ENCODE measurements at regions not wholly inside any gene's neighbourhood (a gene's known extent, or its start where the extent isn't known, plus 50 kb on each side); places are given as distances from the start of the nearest gene placed in this dataset.

GRCh38 chr20:22307409-22307808 is 277.0 kb downstream of the FOXA2 start:
- peak in 1 of 2 experiments; percentile 27 for DNase-seq

GRCh38 chr20:22305381-22305780 is 279.0 kb downstream of the FOXA2 start:
- DNase-seq: no peak

- DNase-seq: peak; percentile 10 to 28
These were observed 280.8 kb downstream of the FOXA2 start for GRCh38 chr20:22303523-22303922.

GRCh38 chr20:22302039-22302438 is 282.3 kb downstream of the FOXA2 start:
- no peak for DNase-seq

GRCh38 chr20:22293886-22294285 is 290.5 kb downstream of the FOXA2 start:
- no peak for DNase-seq

- no peak for DNase-seq
These were observed 294.9 kb downstream of the FOXA2 start for GRCh38 chr20:22289442-22289841.

- DNase-seq: no peak
These were observed 295.4 kb downstream of the FOXA2 start for GRCh38 chr20:22288957-22289356.

GRCh38 chr20:22288156-22288555 is 296.2 kb downstream of the FOXA2 start:
- no peak for DNase-seq

GRCh38 chr20:22285555-22285954 is 298.8 kb downstream of the FOXA2 start:
- DNase-seq: no peak

GRCh38 chr20:22282696-22283095 is 301.7 kb downstream of the FOXA2 start:
- no peak for DNase-seq

- no peak for DNase-seq
These were observed 310.0 kb downstream of the FOXA2 start for GRCh38 chr20:22274330-22274729.

- DNase-seq: no peak
These were observed 315.7 kb downstream of the FOXA2 start for GRCh38 chr20:22268675-22269074.

- no peak for DNase-seq
These were observed 319.5 kb downstream of the FOXA2 start for GRCh38 chr20:22264917-22265316.

GRCh38 chr20:22260506-22260905 is 323.9 kb downstream of the FOXA2 start:
- no peak for DNase-seq

- DNase-seq: no peak
These were observed 326.5 kb downstream of the FOXA2 start for GRCh38 chr20:22257912-22258311.

- peak; percentile 9 to 17 for DNase-seq
These were observed 336.2 kb downstream of the FOXA2 start for GRCh38 chr20:22248051-22248667.

- DNase-seq: no peak
These were observed 339.2 kb downstream of the FOXA2 start for GRCh38 chr20:22245139-22245538.

- DNase-seq: no peak
These were observed 341.3 kb downstream of the FOXA2 start for GRCh38 chr20:22243067-22243466.

- no peak for DNase-seq
These were observed 342.8 kb downstream of the FOXA2 start for GRCh38 chr20:22241609-22242008.

GRCh38 chr20:22232923-22233322 is 351.4 kb downstream of the FOXA2 start:
- DNase-seq: no peak

- DNase-seq: no peak
These were observed 351.9 kb downstream of the FOXA2 start for GRCh38 chr20:22232473-22232872.

- DNase-seq: no peak
These were observed 357.3 kb downstream of the FOXA2 start for GRCh38 chr20:22226849-22227700.

GRCh38 chr20:22223236-22223635 is 361.1 kb downstream of the FOXA2 start:
- no peak for DNase-seq

- DNase-seq: no peak
These were observed 366.5 kb downstream of the FOXA2 start for GRCh38 chr20:22217712-22218352.
